HEK293T (cell line): ENCODE measurements at regions not wholly inside any gene's neighbourhood (a gene's known extent, or its start where the extent isn't known, plus 50 kb on each side); places are given as distances from the start of the nearest gene placed in this dataset.

Source experiments
- CTCF ChIA-PET: fragments of 350-600 bp; formaldehyde crosslinking; extraction: SDS; loops from one replicate; lab custom pipeline; 2021; ENCODE audit warnings: antibody characterized with exemption, inconsistent platforms; lab: Yijun Ruan, JAX
- POLR2A ChIA-PET: fragments of 350-600 bp; formaldehyde crosslinking; extraction: SDS; loops from one replicate; lab custom pipeline; 2020; ENCODE audit warnings: antibody characterized with exemption, inconsistent platforms; lab: Yijun Ruan, JAX
- DNase-seq: peaks from one replicate; pipeline ENCODE4 v3.0.0; 2012; ENCODE audit warnings: mixed read lengths; ENCODE audit errors: extremely low spot score
- ARNT ChIP-seq: fragments of 450-650 bp; IDR thresholded peaks from 2 replicates; pipeline ENCODE4 v1.6.1; 2017; ENCODE audit warnings: mild to moderate bottlenecking
- BHLHE40 ChIP-seq: fragments of 450-650 bp; IDR thresholded peaks from 2 replicates; pipeline ENCODE4 v1.6.1; 2016; ENCODE audit warnings: mild to moderate bottlenecking, moderate library complexity, borderline replicate concordance
- CTBP1 ChIP-seq: fragments of 450-650 bp; IDR thresholded peaks from 2 replicates; pipeline ENCODE4 v1.6.1; 2016; ENCODE audit warnings: borderline replicate concordance
- ELF4 ChIP-seq: fragments of 450-650 bp; IDR thresholded peaks from 2 replicates; pipeline ENCODE4 v1.6.1; 2017; ENCODE audit warnings: antibody characterized with exemption
- FOXA1 ChIP-seq: fragments of 450-650 bp; IDR thresholded peaks from 2 replicates; pipeline ENCODE4 v1.6.1; 2016; ENCODE audit warnings: mild to moderate bottlenecking
- FOXK2 ChIP-seq: fragments of 450-650 bp; IDR thresholded peaks from 2 replicates; pipeline ENCODE4 v1.6.1; 2016; ENCODE audit warnings: mild to moderate bottlenecking
- FOXM1 ChIP-seq: fragments of 450-650 bp; IDR thresholded peaks from 2 replicates; pipeline ENCODE4 v1.6.1; 2017; ENCODE audit warnings: mild to moderate bottlenecking, borderline replicate concordance
- HDGF ChIP-seq: fragments of 450-650 bp; IDR thresholded peaks from 2 replicates; pipeline ENCODE4 v1.6.1; 2017; ENCODE audit warnings: antibody characterized with exemption, borderline replicate concordance
- L3MBTL2 ChIP-seq: fragments of 450-650 bp; conservative IDR thresholded peaks from 2 replicates; pipeline ENCODE4 v1.6.1; 2016; ENCODE audit warnings: mild to moderate bottlenecking
- LEF1 ChIP-seq: fragments of 450-650 bp; IDR thresholded peaks from 2 replicates; pipeline ENCODE4 v1.6.1; 2017; ENCODE audit warnings: mild to moderate bottlenecking, borderline replicate concordance
- NFRKB ChIP-seq: fragments of 450-650 bp; IDR thresholded peaks from 2 replicates; pipeline ENCODE4 v1.6.1; 2016; ENCODE audit warnings: mild to moderate bottlenecking, moderate library complexity
- SP1 ChIP-seq: fragments of 450-650 bp; IDR thresholded peaks from 2 replicates; pipeline ENCODE4 v1.6.1; 2017
- SUZ12 ChIP-seq: fragments of 450-650 bp; IDR thresholded peaks from 2 replicates; pipeline ENCODE4 v1.6.1; 2016; ENCODE audit warnings: mild to moderate bottlenecking
- TARDBP ChIP-seq: fragments of 450-650 bp; IDR thresholded peaks from 2 replicates; pipeline ENCODE4 v1.6.1; 2016
- ZNF384 ChIP-seq: fragments of 450-650 bp; IDR thresholded peaks from 2 replicates; pipeline ENCODE4 v1.6.1; 2016
- TF ChIP-seq, protein P1 (sequence below): fragments of 450-650 bp; IDR thresholded peaks from 2 replicates; pipeline ENCODE4 v1.6.1; 2016

DNA sequence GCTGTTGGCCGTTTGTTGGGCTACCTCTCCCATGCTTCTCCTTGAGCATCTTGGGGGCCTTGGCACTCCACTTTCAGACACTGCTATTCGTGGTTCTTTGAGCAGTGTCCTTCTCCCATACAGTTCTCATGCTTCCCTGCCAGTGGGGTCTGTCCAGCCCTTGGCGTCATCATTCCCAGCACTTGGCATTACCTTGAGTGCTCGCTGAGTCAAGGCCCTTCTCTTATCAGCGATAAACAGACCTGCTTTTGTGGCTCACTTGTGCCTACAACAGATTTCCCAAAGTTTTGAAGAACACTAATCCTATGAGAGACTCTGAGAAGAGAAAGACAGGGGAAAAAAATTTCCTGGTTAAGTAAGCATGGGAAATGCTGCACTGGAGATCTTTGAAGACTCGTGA, 85.3 kb downstream of the NOC3L start:
- no peak for DNase-seq
- POLR2A ChIA-PET: no interaction called here
- CTCF ChIA-PET: no interaction called here
- no peak for TF ChIP-seq NFRKB
- no peak for TF ChIP-seq L3MBTL2
- no peak for TF ChIP-seq ARNT
- TF ChIP-seq, protein P1, sequence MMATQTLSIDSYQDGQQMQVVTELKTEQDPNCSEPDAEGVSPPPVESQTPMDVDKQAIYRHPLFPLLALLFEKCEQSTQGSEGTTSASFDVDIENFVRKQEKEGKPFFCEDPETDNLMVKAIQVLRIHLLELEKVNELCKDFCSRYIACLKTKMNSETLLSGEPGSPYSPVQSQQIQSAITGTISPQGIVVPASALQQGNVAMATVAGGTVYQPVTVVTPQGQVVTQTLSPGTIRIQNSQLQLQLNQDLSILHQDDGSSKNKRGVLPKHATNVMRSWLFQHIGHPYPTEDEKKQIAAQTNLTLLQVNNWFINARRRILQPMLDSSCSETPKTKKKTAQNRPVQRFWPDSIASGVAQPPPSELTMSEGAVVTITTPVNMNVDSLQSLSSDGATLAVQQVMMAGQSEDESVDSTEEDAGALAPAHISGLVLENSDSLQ: no peak
- TF ChIP-seq ZNF384: no peak
- no peak for TF ChIP-seq BHLHE40
- TF ChIP-seq TARDBP: no peak
- TF ChIP-seq SUZ12: no peak
- TF ChIP-seq CTBP1: no peak
- TF ChIP-seq FOXM1: no peak
- TF ChIP-seq HDGF: no peak
- no peak for TF ChIP-seq FOXK2
- TF ChIP-seq LEF1: no peak
- no peak for TF ChIP-seq FOXA1
- no peak for TF ChIP-seq SP1
- no peak for TF ChIP-seq ELF4

DNA sequence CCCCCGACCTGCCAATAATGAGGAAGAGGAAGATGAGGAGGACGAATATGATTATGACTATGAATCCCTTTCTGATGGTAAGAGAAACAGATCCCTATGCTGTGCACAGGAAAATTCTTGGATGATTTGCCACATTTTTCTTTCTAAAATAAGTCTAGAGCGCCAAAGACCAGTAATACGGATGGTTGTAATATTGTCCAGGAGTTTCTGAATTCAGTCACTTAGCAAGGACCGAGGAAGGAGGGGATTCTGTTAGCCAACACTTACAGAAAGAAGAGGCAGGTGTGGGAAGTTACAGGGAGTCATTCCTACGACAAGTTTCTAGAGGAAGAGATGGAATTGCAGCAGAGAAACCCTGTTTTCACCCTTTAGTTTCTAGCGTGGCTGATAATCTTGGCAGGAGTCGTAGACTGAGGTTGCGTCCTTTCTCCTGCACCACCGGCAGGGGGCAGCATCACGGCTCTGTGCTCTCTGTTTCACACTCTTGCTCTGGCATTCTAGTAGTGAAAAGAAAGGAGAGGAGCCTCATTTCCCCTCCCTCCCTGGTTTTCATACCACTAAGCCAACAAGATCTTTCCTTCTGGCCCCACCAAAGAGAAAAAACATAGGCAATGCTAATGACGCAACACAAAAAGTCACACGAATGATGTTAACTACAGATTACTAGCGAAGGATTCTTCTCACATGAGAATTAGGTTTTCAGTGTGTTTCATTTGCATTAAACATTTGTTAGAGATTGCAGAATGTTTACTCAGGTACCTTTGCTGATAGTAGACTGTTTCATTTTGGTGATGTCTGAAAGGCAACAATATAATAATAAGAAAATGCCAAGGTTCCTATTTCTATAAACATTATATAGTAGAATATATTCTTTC, 82.7 kb downstream of the NOC3L start:
- peak; percentile 86 for DNase-seq
- ChIA-PET CTCF (interaction anchor here (1.1 kb wide), 1 partner anchor 364 kb away, joined by 3 read pairs; no protein-coding TSS in a partner anchor), POLR2A (no interaction called here)
- TF ChIP-seq, protein P1: no peak
- TF ChIP-seq ARNT (no peak), FOXK2 (no peak), LEF1 (no peak), FOXA1 (no peak), HDGF (no peak), TARDBP (no peak), BHLHE40 (no peak), NFRKB (no peak), L3MBTL2 (no peak), SUZ12 (no peak), FOXM1 (no peak), SP1 (no peak), ZNF384 (no peak), ELF4 (no peak), CTBP1 (no peak)

- TF ChIP-seq FOXM1: no peak
- ChIA-PET CTCF (no interaction called here), POLR2A (no interaction called here)
- no peak for DNase-seq
Observed at GRCh38 chr10:94281654-94282053, 81.1 kb downstream of the NOC3L start.

DNA sequence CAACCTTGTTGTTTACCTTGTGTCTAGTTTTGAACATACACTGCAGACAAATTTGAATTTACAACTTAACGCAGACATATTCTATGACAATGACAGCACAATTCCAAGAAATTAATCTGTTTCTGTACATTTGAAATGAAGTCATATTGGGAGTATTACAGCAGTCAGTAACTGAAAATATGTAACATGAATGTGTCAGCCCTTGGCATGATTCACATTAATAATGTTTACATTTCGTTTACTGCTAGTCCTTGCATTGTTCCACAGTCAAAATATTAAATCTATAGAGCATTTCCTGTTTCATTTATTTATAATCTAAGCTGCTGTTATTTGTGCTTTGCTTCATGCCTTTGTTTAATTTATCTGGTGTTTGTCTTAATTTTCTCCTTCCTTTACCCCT, 80.4 kb downstream of the NOC3L start:
- CTCF ChIA-PET: interaction anchor here (1.3 kb wide), 1 partner anchor 38 kb away, joined by 3 read pairs; no protein-coding TSS in a partner anchor

More for the DNA sequence above, 80.4 kb downstream of the NOC3L start:
- no peak for TF ChIP-seq BHLHE40
- no peak for TF ChIP-seq TARDBP
- TF ChIP-seq FOXA1: no peak
- no peak for TF ChIP-seq L3MBTL2
- TF ChIP-seq ELF4: no peak
- no peak for TF ChIP-seq SP1
- no peak for TF ChIP-seq FOXM1
- no peak for TF ChIP-seq CTBP1
- TF ChIP-seq LEF1: no peak
- TF ChIP-seq FOXK2: no peak
- no peak for TF ChIP-seq ZNF384
- no peak for TF ChIP-seq HDGF
- no peak for TF ChIP-seq ARNT
- no peak for TF ChIP-seq SUZ12
- TF ChIP-seq, protein P1: no peak
- TF ChIP-seq NFRKB: no peak
- DNase-seq: no peak
- POLR2A ChIA-PET: no interaction called here
